ENCODE measurements at regions not wholly inside any gene's neighbourhood (a gene's known extent, or its start where the extent isn't known, plus 50 kb on each side); places are given as distances from the start of the nearest gene placed in this dataset.

GRCh38 chr1:5601516-5601915 lies 390.7 kb downstream of the NPHP4 start:
- no peak for TF ChIP-seq POLR2AphosphoS5 (IDR thresholded peaks at IDR 0.05; ENCODE audit: low read depth, low read length)
- TF ChIP-seq REST (IDR thresholded peaks at IDR 0.05; ENCODE audit: insufficient read depth in 1 of 2, low read depth in 2 of 2, low read length in 2 of 2) = no peak
- no peak for TF ChIP-seq TAF1 (IDR thresholded peaks at IDR 0.05; ENCODE audit: borderline replicate concordance, insufficient read depth, low read length)
- no peak for TF ChIP-seq FOXP2 (optimal IDR thresholded peaks at IDR 0.05; ENCODE audit: borderline replicate concordance, extremely low read depth, extremely low read length, insufficient read depth)
- no peak for TF ChIP-seq SIN3A (IDR thresholded peaks at IDR 0.05; ENCODE audit: borderline replicate concordance, insufficient read depth, low read length)

DNA sequence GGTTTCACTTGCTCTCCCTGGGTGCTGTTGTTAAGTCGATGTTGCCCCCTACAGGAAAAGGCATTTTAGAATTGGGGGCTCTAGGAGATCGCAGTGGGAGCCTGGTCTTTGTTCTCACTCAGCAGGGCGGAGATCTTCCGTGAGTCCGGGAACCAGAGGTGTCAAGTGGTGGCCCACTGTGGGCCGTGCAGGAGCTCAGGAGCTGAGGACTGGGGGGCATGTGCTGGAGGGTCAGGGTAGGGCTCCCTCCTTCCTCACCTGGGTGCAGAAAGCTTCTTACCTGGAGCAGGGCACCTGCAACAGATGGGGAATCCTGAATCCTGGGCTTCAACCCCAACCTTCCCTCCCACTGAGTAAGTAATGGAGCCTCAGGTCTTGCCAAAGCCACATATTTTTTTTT lies 392.7 kb downstream of the NPHP4 start:
- TF ChIP-seq REST (IDR thresholded peaks at IDR 0.05; ENCODE audit: insufficient read depth in 1 of 2, low read depth in 2 of 2, low read length in 2 of 2) (no peak), FOXP2 (optimal IDR thresholded peaks at IDR 0.05; ENCODE audit: borderline replicate concordance, extremely low read depth, extremely low read length, insufficient read depth) (no peak), SIN3A (IDR thresholded peaks at IDR 0.05; ENCODE audit: borderline replicate concordance, insufficient read depth, low read length) (no peak), POLR2AphosphoS5 (IDR thresholded peaks at IDR 0.05; ENCODE audit: low read depth, low read length) (no peak), TAF1 (IDR thresholded peaks at IDR 0.05; ENCODE audit: borderline replicate concordance, insufficient read depth, low read length) (no peak)

GRCh38 chr1:5598824-5599395 lies 393.3 kb downstream of the NPHP4 start:
- TF ChIP-seq FOXP2 (optimal IDR thresholded peaks at IDR 0.05; ENCODE audit: borderline replicate concordance, extremely low read depth, extremely low read length, insufficient read depth) (no peak), REST (IDR thresholded peaks at IDR 0.05; ENCODE audit: insufficient read depth in 1 of 2, low read depth in 2 of 2, low read length in 2 of 2) (no peak), POLR2AphosphoS5 (IDR thresholded peaks at IDR 0.05; ENCODE audit: low read depth, low read length) (no peak), SIN3A (IDR thresholded peaks at IDR 0.05; ENCODE audit: borderline replicate concordance, insufficient read depth, low read length) (no peak), TAF1 (IDR thresholded peaks at IDR 0.05; ENCODE audit: borderline replicate concordance, insufficient read depth, low read length) (no peak)

GRCh38 chr1:5597991-5598823 lies 394.0 kb downstream of the NPHP4 start:
- no peak for TF ChIP-seq REST (IDR thresholded peaks at IDR 0.05; ENCODE audit: insufficient read depth in 1 of 2, low read depth in 2 of 2, low read length in 2 of 2)
- TF ChIP-seq SIN3A (IDR thresholded peaks at IDR 0.05; ENCODE audit: borderline replicate concordance, insufficient read depth, low read length) = no peak
- TF ChIP-seq POLR2AphosphoS5 (IDR thresholded peaks at IDR 0.05; ENCODE audit: low read depth, low read length) = no peak
- TF ChIP-seq FOXP2 (optimal IDR thresholded peaks at IDR 0.05; ENCODE audit: borderline replicate concordance, extremely low read depth, extremely low read length, insufficient read depth) = no peak
- no peak for TF ChIP-seq TAF1 (IDR thresholded peaks at IDR 0.05; ENCODE audit: borderline replicate concordance, insufficient read depth, low read length)

Data from PFSK-1 (cell line).